Breast epithelium (tissue), 3 donors: ENCODE measurements at regions not wholly inside any gene's neighbourhood (a gene's known extent, or its start where the extent isn't known, plus 50 kb on each side); places are given as distances from the start of the nearest gene placed in this dataset.

ENCODE experiments used
- POLR2AphosphoS5 ChIP-seq, 3 donors: sonication (generic); formaldehyde crosslinking; IDR thresholded peaks; one replicate each; pipeline ENCODE4 v1.6.1; 2017; ENCODE audit warnings: antibody characterized with exemption in 3 of 3
- TF ChIP-seq, protein P1 (sequence below), 3 donors: fragments of 450-650 bp; IDR thresholded peaks; one replicate each; pipeline ENCODE4 v1.5.1; 2016 to 2017; ENCODE audit warnings: antibody characterized with exemption in 3 of 3, mild to moderate bottlenecking in 3 of 3, moderate library complexity in 3 of 3

- TF ChIP-seq POLR2AphosphoS5 (IDR thresholded peaks at IDR 0.05) = no peak
- TF ChIP-seq, protein P1, sequence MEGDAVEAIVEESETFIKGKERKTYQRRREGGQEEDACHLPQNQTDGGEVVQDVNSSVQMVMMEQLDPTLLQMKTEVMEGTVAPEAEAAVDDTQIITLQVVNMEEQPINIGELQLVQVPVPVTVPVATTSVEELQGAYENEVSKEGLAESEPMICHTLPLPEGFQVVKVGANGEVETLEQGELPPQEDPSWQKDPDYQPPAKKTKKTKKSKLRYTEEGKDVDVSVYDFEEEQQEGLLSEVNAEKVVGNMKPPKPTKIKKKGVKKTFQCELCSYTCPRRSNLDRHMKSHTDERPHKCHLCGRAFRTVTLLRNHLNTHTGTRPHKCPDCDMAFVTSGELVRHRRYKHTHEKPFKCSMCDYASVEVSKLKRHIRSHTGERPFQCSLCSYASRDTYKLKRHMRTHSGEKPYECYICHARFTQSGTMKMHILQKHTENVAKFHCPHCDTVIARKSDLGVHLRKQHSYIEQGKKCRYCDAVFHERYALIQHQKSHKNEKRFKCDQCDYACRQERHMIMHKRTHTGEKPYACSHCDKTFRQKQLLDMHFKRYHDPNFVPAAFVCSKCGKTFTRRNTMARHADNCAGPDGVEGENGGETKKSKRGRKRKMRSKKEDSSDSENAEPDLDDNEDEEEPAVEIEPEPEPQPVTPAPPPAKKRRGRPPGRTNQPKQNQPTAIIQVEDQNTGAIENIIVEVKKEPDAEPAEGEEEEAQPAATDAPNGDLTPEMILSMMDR (IDR thresholded peaks at IDR 0.05) = no peak
These were observed 778.9 kb downstream of the CCDC85A start for GRCh38 chr2:56962673-56963072.
